ENCODE measurements at regions not wholly inside any gene's neighbourhood (a gene's known extent, or its start where the extent isn't known, plus 50 kb on each side); places are given as distances from the start of the nearest gene placed in this dataset.

GRCh38 chr14:38774162-38774561 is 328.9 kb downstream of the SEC23A start:
- ATAC-seq (no peak), DNase-seq (ENCODE audit: low spot score) (no peak)
- no peaks in the 10 kb centered on the region for H3K9me3 Mint-ChIP-seq
- ChIA-PET CTCF (no interaction called here), POLR2A (no interaction called here)
- no peaks in the 10 kb centered on the region for H3K4me1 Mint-ChIP-seq
- TF ChIP-seq PREB (CRISPR knock-in tag; IDR thresholded peaks at IDR 0.05; ENCODE audit: borderline replicate concordance) (no peak), OVOL2 (CRISPR knock-in tag; IDR thresholded peaks at IDR 0.05; ENCODE audit: borderline replicate concordance) (no peak), ZMAT4 (CRISPR knock-in tag; IDR thresholded peaks at IDR 0.05) (no peak), FOXK1 (CRISPR knock-in tag; IDR thresholded peaks at IDR 0.05) (no peak), MLX (CRISPR knock-in tag; IDR thresholded peaks at IDR 0.05) (no peak), ZNF532 (CRISPR knock-in tag; IDR thresholded peaks at IDR 0.05; ENCODE audit: borderline replicate concordance) (no peak)
- no peak overlapping the region for H3K27ac Mint-ChIP-seq
- no peaks in the 10 kb centered on the region for H3K36me3 Mint-ChIP-seq
- no peak overlapping the region for H3K4me3 Mint-ChIP-seq
- H3K27me3 Mint-ChIP-seq (ENCODE audit: low read depth): no peaks in the 10 kb centered on the region

GRCh38 chr14:38770251-38770650 is 332.8 kb downstream of the SEC23A start:
- Mint-ChIP-seq H3K4me3 (no peak overlapping the region), H3K4me1 (no peaks in the 10 kb centered on the region), H3K9me3 (peaks cover 10% of the 10 kb centered on the region), H3K27ac (no peak overlapping the region), H3K36me3 (peaks cover 3% of the 10 kb centered on the region), H3K27me3 (ENCODE audit: low read depth) (peaks cover 3% of the 10 kb centered on the region; the same call in 1 of the 2 replicates)
- DNase-seq (ENCODE audit: low spot score) (no peak), ATAC-seq (no peak)
- ChIA-PET POLR2A (no interaction called here), CTCF (no interaction called here)
- TF ChIP-seq SP1 (CRISPR knock-in tag; conservative IDR thresholded peaks at IDR 0.05) (no peak), CREB1 (CRISPR knock-in tag; IDR thresholded peaks at IDR 0.05) (no peak), NR3C1 (CRISPR knock-in tag; conservative IDR thresholded peaks at IDR 0.05; ENCODE audit: low read depth) (no peak), CTCF (IDR thresholded peaks at IDR 0.05) (no peak), AFF4 (CRISPR knock-in tag; IDR thresholded peaks at IDR 0.05; ENCODE audit: borderline replicate concordance) (no peak), ARID4B (CRISPR knock-in tag; IDR thresholded peaks at IDR 0.05; ENCODE audit: borderline replicate concordance) (no peak), ZSCAN18 (CRISPR knock-in tag; IDR thresholded peaks at IDR 0.05) (no peak), E2F5 (CRISPR knock-in tag; IDR thresholded peaks at IDR 0.05) (no peak), FOXP1 (CRISPR knock-in tag; IDR thresholded peaks at IDR 0.05; ENCODE audit: borderline replicate concordance) (no peak)

All from WTC11 (cell line).